ENCODE measurements at regions not wholly inside any gene's neighbourhood (a gene's known extent, or its start where the extent isn't known, plus 50 kb on each side); places are given as distances from the start of the nearest gene placed in this dataset.

DNA sequence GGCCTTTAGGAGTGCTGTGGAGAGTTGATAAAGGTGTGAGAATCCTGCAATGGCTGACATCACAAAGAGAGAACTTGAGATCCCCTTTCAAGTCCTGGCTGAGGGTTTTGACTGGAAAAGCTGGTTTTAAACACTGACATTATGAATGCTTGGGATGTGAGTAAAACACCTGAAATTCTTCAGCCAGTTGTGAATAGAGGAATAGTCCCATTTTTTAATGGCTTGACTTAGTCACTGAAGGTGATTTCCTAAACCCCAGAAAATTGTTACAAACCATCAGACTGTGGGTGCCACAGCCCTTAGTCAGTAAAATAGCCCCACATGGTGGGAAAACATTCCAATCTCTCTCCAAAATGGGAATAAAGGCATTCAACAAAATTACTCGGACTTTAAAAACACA lies 107.7 kb upstream of the LMO4 start:
- no peak for DNase-seq (ENCODE audit: low read depth, low spot score)

DNA sequence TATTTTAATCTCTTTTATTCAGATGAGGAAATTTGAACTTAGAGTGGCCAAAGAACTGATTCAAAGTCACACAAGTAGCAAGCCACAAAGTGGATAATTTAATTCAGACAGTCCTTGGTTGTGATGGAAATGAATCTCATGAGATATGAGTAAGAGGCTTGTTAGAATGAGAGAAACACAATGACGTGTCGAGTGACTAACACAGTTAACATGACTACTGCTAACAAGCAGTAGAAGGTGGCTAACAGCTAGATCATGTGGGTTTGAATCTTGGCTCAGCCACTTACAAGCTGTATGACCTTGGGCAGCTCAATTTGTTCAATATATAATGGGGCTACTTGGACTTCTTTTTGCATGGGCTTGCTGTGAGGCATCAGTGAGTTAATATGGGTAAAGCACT lies 104.5 kb upstream of the LMO4 start:
- peak; percentile 87 for DNase-seq (ENCODE audit: low read depth, low spot score)

DNA sequence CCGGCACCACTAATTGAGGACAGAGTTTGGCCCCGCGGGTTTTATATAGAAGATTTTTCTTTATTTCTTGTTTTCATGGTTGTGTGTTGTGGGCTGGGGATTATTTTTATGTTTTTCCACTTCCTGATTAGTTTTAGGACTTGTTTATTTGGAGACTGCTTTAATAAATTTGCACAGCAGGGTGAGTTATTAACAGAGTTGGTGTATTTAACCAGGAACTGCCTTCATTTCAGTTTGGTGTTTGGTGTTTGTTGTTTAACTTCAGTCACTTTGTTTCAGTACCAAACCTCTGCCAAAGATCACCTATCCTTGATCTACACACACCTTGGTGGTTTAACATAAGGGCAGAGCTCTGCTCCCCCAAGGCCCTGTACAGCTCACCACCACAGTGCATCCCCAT lies 103.5 kb upstream of the LMO4 start:
- no peak for DNase-seq (ENCODE audit: low read depth, low spot score)

DNA sequence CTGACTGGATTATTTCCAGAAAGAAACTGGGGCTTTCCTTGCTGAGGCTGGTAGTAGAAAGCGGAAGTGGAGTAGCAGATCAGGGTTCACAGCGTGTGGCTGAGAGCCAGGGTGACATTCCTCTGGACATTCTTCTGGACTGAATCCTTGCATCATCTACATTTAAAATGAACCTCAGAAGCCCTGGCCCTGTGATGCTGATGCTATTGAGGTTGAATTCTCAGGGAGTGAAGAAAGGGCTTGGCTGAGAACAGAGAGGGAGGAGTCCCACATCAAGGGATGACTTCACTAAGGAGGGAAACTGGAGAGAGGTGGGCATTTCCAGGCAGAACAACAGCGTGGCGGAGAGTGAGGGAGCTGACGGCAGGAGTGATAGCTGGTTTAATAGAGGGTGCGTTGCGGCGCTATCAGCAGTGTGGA lies 102.3 kb upstream of the LMO4 start:
- DNase-seq (ENCODE audit: low read depth, low spot score): peak; percentile 91

DNA sequence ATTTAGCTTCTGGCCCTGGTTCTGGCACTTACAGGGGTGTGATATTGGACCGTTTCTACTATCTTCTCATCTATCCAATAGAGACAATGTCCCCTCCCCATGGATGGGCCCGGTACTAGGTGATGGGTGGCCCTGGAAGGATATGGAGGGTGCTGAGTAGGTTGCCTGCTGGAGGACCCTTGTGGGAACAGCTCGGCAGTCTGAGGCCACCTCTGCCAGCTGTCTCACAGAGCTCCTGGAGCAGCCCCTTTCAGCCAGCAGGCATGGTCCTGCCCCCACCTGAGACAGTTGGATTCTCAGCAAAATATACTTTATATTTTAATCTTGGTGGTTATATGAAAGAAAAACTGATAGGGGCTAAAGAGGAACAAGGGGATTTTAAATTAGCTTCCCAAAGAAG lies 101.0 kb upstream of the LMO4 start:
- no peak for DNase-seq (ENCODE audit: low read depth, low spot score)

DNA sequence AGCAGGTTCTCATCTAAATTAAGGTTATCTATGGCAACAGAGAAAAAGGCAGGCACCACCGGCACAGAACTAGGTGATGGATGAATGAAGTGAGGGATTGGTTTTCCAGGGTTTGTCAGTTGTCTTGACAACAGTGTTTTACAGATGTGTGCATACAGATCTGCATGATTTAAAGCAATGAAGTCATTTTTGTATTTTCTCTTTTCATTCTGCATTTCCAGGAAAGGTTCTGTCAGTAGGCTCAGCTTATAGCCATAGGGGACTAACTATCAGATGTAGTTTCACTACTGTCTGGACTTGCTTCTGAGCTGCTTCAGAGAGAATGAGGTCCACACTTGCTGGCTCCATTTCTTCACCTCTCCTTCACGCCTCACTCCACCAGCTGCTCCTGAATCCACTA lies 98.2 kb upstream of the LMO4 start:
- no peak for DNase-seq (ENCODE audit: low read depth, low spot score)

DNA sequence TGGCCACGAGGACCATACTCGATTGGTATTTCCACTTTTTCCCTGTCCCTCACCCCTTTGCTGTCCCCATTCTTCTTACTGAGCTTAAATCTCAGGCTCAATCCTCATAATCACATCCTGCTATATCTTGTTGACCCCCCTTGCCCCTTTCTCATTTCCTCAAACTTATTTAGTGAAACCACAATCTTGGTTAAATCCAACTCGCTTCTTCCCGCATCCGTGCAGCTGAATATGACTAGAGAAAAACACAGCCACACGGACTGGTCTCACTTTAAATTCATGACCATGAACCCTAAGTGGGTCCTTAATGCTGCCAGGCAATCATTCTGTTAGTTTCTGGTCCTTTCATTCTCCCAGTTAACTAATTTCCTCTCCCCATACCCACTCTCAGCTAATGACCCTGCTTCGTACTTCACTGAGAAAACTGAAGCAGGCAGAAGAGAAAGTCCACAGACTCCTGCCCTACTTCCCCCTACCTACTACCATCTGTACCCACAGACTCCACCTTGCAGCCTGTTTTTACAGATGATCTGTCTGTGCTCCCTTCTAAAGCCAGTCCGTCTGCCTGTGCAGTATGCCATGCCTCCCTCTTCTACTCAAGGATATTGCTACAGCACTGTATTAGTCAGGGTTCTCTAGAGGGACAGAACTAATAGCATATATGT lies 96.8 kb upstream of the LMO4 start:
- DNase-seq (ENCODE audit: low read depth, low spot score): no peak

DNA sequence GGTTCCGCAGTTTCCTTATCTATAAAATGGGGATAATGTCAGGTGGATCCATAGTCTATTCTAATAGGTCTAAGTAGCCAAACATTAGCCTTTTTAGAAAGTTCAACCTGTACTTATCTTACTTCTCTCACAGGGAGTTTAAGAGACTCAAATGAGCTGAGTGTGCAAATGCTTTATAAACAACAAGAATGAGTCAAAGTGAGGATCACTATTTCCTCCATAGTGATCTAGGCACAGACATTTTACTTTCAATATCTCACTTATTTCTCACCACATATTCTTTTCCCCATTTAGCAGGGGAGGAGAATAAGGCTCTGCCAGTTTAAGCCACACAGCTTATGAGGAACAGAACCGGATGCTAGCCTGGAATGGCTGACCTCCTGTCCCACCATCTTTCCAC lies 92.1 kb upstream of the LMO4 start:
- no peak for DNase-seq (ENCODE audit: low read depth, low spot score)

DNA sequence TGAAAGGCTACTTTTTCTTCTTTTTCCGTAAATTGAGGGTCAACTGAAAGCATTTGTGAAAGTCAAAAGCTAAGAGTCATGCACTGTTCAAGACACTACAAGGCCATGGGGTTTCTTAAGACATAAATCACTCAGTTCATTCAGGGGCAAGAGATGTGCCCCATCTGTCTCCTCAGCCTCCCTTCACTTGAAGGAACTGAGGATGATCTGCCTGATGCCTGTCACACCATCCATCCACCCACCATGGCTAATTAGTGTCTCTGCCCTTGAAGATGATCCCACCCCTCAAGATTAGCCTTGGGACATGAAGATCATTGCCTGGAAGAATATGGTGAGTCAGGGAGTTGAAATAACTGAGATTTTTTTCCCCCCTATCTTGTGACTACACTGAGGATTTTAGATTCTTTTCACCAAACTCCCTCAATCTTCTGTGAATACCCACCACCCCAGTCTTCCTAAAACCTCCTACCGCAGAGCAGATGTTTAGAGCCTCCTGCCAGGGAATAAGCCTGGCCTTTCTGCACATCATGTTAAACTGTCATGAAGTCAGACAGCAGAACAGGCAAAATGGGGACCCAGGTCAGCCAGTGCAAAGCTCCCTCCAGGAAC lies 88.6 kb upstream of the LMO4 start:
- no peak for DNase-seq (ENCODE audit: low read depth, low spot score)

DNA sequence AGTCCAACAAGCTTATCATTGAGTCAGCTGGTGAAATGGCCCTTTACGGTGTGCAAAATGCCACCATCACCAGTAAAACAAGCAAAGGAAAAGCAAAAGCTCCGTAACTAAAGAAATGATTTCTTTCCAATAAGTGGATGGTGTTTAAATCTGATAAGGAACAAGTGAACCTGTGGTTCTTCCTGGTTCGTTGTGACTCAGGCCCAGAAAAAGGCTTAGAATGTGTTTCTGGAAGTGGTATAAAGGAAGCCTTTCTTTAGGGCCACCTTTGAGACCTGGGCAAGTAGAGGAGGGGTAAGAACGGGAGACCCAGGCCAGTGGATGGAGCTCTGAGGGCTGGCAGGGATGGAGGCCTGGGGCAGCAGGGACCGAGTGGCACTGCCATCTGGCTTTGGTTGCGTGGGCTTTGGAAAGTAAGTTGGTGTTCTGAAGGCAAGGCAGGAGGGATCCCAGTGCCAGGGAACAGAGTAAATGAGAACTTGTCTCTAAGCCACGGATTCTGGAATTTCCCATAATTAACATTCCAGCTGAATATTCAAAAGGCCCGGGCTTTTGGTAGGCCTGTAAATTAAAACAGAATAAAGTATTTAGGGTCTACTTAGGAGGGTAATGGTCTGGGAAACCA lies 87.9 kb upstream of the LMO4 start:
- no peak for DNase-seq (ENCODE audit: low read depth, low spot score)

DNA sequence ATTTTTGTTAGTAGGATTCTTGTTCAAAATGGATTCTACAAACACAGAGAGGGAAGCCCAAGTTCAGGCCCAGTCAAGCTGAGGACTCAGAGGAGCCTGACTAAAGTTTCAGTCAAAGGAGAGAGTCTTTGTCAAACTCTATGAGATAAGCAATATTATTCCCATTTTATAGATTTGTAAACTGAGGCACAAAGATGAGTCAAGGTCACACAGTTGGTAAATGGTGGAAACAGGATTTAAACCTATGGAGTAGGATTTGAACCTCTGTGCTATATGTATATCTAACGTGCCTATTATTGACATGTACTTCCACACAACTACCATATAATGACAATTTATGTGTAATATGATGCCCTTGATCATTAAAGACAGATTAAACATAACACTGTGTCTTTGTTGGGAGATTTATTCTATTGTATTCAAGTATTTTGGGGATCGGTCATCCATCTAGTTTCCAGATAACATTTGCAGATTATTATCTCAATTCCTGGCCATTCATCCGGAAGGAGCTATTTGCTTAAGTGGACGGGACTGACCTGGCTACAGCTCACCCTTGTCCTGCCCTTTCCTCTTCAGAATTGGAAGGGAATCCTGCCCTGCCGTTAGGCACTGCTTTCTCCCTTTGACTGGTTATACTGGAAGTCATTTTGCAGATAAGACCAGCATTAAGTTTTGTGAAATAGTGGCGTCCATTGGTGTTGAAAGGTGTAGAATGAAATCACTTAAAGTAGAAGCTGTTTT lies 86.1 kb upstream of the LMO4 start:
- DNase-seq (ENCODE audit: low read depth, low spot score): no peak

DNA sequence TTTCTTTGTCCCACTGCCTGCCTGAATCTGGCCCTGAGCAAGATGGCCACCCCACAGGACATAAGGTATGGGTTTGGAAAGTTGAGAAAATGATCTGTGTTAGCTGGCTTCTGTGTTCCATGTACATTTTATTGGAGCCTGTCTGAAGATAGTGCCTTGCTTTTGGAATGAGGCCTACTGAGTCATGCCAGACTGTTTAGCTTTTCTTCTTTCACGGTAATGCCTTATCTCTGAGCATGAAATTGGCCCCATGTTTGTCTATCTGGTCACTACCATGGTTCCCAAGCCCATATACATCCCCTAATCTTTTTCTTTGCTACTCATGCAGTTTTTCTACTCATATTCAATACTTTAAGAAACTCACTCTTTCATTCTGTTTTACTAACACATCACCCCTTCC lies 85.1 kb upstream of the LMO4 start:
- DNase-seq (ENCODE audit: low read depth, low spot score): no peak

DNA sequence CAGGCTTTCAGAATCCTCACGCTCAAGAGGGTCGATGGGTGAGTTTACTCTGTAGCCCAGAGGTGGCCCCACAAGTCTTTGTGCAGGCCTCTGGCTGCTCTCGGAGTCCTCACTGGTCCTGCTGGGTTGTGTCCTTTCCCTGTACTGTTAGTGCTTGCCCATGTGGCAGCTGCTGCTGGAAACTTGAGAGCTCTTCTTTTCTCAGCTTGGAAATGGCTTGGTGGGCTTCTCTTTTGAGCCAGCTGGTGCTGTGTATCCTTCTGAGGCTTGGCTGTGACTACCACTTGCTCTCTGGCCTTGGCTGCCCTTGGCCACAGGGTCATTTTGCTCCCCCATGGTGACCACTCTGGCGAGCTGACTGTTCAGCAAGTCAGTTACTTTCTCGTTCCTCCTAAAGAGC lies 82.2 kb upstream of the LMO4 start:
- no peak for DNase-seq (ENCODE audit: low read depth, low spot score)

DNA sequence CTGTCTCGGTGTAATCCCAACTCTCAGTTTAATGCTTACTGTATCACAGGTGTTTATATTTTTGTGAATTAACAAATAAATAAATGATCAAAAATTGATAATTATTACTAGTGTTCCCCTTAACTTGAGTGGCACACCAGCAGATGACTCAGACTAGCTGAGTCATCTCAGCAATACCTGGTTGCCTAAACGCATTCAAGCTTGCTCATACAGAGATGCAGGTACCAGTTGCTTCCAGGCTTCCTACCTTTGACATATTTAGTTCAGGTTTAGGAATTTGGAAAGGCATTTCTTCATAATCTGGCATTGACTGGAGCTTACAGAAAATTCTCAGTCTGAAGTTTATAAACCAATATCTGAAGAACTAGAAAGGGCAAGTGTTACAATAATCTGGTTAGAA lies 78.9 kb upstream of the LMO4 start:
- DNase-seq (ENCODE audit: low read depth, low spot score): no peak

DNA sequence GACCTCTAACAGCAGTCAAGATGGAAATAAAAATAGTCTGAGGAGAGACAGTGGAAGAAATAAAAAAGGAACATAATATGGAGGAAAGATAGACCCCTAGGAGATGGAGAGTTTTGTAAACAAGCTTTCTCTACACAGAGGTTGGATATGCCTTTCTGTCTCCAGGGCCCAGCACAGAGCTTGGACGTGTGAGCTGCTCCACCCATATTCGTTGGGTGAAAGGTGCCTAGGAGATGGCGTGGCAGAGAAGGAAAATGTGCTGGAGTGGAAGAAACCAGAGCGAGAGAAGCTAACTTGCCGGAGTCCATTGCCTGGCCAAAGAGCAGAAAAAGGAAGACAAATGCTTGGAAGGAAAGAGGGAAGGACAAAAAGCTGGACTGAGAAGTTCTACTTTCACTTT lies 78.3 kb upstream of the LMO4 start:
- no peak for DNase-seq (ENCODE audit: low read depth, low spot score)

DNA sequence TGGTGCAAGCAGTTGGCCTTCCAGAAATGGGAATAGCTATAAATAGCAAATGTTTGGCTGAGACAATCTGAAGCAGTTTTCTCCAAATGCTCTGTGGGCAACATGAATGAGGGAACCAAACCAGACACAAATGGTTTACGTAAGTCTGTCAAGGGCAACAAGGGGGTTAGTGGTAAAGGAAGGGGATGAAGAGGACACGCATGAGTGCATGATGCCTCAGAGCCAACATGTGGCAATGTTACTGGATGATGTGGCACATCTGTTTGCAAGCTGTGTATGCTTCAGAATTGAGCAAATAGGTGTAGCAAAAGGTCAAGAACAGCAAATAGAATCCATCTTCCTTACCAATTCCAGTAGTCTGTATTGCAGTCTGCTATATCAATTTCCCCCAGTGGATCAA lies 76.3 kb upstream of the LMO4 start:
- no peak for DNase-seq (ENCODE audit: low read depth, low spot score)

DNA sequence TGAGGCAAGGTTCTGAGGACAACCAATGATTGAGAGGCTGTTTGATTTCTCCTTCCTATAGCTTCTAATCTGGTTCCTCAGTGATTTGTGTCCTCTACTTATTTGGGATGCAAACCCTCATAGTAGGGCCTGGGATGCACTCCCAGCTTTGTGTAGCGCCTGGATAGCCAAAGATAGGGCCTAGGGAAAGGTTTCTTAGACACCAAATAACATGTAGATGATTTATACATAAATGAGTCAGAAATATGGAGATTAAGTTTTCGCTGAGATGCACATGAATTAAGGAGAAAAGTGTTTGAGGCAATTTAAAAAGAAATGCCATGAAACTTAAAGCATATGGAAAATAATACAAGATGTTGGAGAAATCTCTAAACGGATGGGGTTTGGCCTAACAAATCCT lies 66.0 kb upstream of the LMO4 start:
- no peak for DNase-seq (ENCODE audit: low read depth, low spot score)

DNA sequence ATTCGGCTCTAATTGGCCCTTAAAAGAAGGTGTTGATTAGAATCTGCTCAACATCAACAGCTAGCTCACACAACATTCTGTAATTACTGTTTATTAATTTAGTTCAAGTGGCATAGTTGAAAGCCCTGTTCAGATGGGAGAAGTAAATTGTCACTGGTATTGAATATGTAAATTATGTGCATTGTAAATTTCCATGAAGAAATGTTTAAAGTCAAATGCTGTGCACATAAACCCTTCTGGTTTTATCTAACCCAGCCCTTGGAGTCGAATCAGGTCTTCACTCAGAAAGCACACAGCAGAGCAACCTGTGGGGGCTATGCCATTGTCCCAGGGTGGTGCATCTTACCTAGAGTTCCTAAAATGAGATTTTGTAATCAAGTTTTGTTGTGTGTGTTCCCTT lies 65.4 kb upstream of the LMO4 start:
- no peak for DNase-seq (ENCODE audit: low read depth, low spot score)

DNA sequence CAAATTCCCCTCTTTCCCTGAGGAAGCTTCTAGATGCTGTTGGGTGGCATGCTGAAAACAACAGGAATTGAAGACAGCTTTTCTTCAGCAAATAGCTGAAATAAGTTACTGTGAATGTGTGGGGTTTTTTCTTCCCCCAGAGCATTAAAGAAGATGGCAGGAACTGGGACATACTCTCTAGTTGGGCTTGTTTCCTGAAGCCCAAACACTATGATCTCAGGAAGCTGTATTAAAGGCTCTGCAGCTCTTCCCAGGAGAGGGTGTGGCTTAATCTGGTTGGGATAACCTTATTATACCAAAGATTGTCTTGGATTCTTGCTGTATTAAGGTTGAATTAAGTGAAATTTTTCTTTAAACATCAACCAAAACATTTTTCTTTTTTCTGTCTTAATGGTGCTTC lies 64.9 kb upstream of the LMO4 start:
- no peak for DNase-seq (ENCODE audit: low read depth, low spot score)

DNA sequence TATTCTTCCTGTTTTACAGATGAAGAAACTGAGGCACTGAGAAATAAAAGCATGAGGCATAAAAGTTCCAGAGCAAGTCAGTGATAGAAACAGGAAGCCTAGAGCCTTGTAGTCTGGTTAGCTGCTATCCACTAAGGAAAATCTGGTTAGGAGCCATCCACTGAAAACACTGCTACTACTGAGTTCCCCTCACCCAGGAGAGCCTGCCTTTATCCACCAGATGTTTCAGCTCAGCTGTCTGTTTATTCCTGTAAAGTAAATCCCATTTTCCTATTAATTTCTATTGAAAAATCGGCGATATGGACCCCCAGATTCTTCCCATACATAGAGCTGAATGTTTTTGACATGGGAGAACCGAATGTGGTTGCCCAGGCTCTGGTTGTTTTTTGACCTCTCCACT lies 63.7 kb upstream of the LMO4 start:
- DNase-seq (ENCODE audit: low read depth, low spot score): no peak

DNA sequence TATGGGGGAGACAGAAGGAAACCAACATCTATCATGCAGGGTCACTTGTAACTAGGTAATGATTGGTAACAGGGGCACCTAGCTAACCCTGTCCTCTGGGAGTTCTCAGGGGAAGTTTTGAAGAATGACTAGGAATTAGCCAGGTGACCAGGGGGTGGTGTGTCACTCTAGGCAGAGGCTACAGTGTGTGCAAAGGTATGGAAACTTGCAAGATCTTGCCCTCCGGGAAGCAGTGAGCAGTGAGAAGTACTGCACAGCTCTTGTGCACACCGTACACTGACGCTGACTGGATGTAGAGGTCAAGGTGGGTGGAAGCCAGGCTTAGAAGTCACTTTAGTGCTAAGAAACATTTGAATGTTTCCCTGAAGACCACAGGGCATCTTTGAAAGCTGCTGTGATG lies 62.9 kb upstream of the LMO4 start:
- DNase-seq (ENCODE audit: low read depth, low spot score): no peak

DNA sequence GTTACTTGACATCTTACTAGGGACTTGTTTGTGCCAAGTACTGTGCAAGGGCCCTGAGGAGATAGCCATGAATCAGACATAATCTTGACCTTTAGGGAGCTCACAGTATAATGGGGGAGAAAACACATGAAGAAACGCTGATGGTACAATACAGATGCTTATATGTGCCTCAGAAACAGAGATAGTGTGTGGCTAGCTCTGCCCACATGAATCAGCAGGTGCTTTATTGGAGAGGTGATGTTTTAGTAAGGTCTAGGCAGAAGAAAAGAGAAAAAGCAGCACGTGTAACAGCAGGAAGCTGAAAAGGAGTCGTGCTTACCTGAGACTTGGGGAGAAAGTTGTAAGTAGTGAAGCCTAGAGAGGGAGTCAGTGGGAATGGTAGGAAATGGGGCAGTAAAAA lies 60.6 kb upstream of the LMO4 start:
- no peak for DNase-seq (ENCODE audit: low read depth, low spot score)

DNA sequence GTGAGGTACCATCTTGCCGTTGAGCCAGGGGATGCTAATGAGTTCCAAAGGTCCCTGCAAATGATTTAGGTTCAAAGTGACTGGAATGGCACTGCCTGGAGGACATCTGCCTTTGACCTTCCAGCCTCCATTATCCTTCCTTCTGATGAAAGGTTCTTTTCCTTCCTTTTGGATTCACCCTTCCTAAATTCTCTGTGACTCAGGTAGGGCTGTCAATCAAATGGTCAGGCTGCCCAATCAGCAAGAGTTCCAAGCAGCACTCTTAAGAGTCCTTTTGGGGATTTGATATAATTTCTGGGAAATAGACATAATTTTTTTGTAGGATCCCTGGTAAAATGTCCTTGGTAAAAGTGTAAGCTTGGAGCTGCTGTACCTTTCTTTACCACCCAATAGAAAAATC lies 58.8 kb upstream of the LMO4 start:
- DNase-seq (ENCODE audit: low read depth, low spot score): no peak
